Adipocyte (in vitro differentiated cells): ENCODE measurements at regions not wholly inside any gene's neighbourhood (a gene's known extent, or its start where the extent isn't known, plus 50 kb on each side); places are given as distances from the start of the nearest gene placed in this dataset.

Experiments used
- DNase-seq: peaks from one replicate; pipeline ENCODE4 v3.0.0-alpha.2; 2015; ENCODE audit warnings: low read depth
- H3K27me3 ChIP-seq: replicated peaks from 2 replicates; pipeline ENCODE4 v1.7.0; 2013; ENCODE audit warnings: mild to moderate bottlenecking, low read length, moderate library complexity; ENCODE audit not compliant: control insufficient read depth, insufficient read depth
- H3K36me3 ChIP-seq: 2 replicates; pipeline ENCODE4 v1.7.0; 2013; ENCODE audit warnings: low read length, mild to moderate bottlenecking, moderate library complexity; ENCODE audit not compliant: control insufficient read depth, insufficient read depth, severe bottlenecking
- H3K4me1 ChIP-seq: 2 replicates; pipeline ENCODE4 v1.7.0; 2013; ENCODE audit warnings: mild to moderate bottlenecking, low read length, moderate library complexity; ENCODE audit not compliant: control insufficient read depth, insufficient read depth
- H3K4me3 ChIP-seq: 2 replicates; pipeline ENCODE4 v1.7.0; 2013; ENCODE audit warnings: mild to moderate bottlenecking, low read length, moderate library complexity
- H3K9ac ChIP-seq: 2 replicates; pipeline ENCODE4 v1.7.0; 2013; ENCODE audit warnings: mild to moderate bottlenecking, low read length, moderate library complexity
- H3K9me3 ChIP-seq: 2 replicates; pipeline ENCODE4 v1.7.0; 2013; ENCODE audit warnings: mild to moderate bottlenecking, low read length, moderate library complexity; ENCODE audit not compliant: control insufficient read depth

DNA sequence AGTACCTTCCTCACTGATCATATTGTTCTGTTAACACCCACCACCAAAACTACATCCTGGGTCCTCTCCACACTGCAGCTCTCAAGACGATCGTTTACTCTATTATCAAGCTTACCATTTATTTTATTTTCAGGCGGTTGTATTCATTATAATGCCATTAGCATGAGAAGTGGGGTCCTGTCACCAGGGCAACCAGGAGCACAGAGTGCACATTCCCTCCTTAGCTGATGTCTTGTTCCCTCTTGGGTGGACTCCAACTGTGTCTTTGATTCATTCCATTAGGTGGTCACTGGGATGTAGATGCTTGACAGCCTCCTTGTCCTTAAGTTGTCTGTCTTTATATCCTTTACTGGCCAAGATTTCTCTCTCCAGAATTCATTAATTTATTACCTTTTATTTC lies 965.9 kb upstream of the EEF2KMT start:
- DNase-seq: no peak
- Histone ChIP-seq H3K4me1 (no peaks in the 10 kb centered on the region), H3K4me3 (no peak overlapping the region)

DNA sequence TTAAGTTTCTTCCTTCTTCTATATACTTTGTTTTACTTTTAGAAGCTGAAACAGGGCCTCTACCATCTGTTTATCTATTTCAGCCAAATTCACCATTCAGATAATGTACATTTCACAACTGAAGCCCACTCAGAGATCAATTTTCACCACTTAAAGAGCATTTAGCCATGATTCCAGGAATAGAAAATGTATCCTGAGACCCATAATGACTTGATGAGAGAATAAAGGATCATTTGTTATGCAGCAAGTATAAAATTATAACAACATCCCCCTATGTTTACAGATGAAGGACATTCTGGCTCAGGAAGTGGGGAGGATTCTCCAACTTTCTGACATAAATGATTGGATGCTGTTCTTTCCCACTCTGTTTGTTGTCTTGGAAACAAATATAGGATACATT lies 962.1 kb upstream of the EEF2KMT start:
- Histone ChIP-seq H3K9ac (no peak overlapping the region), H3K4me3 (no peak overlapping the region), H3K9me3 (peaks cover 3% of the 10 kb centered on the region), H3K27me3 (no peaks in the 10 kb centered on the region), H3K36me3 (no peaks in the 10 kb centered on the region), H3K4me1 (no peaks in the 10 kb centered on the region)
- DNase-seq: no peak

More for the DNA sequence above, 965.9 kb upstream of the EEF2KMT start:
- H3K9ac ChIP-seq: no peak overlapping the region
- H3K27me3 ChIP-seq: no peaks in the 10 kb centered on the region
- H3K36me3 ChIP-seq: no peaks in the 10 kb centered on the region
- H3K9me3 ChIP-seq: no peaks in the 10 kb centered on the region

DNA sequence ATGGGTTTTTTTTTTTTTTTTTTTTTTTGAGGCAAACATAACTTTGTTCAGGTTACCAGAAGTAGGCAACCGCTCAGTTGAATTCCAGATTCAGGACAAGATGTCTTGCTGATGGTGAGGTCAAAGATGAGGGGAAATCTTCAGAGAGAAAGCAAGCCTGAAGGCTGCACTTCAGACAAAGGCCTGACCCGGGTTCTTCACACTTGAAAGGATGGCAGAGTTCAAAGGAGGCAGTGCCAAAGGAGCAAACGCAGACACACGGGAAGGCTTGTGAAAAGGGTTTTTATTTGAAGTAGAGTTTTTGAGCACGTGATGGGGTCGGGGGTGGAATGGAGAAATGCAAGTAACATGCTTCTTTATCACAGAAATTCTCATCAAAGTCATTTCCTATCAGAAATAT lies 960.2 kb upstream of the EEF2KMT start:
- H3K4me3 ChIP-seq: no peak overlapping the region
- no peak overlapping the region for H3K9ac ChIP-seq
- no peaks in the 10 kb centered on the region for H3K4me1 ChIP-seq
- H3K27me3 ChIP-seq: no peaks in the 10 kb centered on the region
- H3K9me3 ChIP-seq: peaks cover 3% of the 10 kb centered on the region
- no peak for DNase-seq
- no peaks in the 10 kb centered on the region for H3K36me3 ChIP-seq

DNA sequence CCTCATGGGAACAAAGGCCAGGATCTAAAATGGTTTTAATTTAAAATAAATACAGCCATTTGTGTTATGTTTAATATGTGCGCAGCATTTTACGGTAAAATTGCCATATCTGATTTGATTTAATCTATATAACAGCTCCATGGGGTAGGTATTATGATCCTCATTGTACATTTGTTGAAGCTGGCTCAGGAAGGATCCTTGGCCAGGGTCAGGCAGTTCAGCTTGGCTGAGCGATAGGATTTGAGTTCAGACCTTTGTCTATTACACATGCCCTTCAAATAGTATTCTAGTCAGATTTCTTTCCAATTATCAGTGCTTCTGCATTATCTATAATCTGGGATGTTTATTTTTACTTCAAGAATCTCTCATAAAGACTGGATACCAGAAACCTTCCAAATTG lies 950.4 kb upstream of the EEF2KMT start:
- no peak for DNase-seq
- H3K9ac ChIP-seq: no peak overlapping the region
- H3K36me3 ChIP-seq: no peaks in the 10 kb centered on the region

DNA sequence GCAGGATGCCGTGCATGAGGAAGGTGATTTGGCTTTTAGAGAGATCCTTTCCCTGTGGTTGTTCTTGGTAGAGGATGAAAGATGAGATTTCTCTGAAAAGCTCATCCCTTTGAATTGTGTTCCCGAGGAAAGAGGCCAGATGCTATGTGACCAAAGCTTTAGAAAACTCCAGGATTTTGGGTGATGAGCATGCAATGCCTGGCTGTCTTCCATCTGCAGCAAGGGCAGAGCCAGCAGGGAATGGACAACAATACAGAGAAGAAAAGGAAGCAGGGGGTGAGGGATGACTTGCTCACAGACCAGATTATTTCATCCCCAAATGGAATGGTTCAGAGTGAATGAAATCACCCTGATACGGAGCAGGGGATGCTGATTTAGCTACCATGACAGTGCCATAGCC lies 949.7 kb upstream of the EEF2KMT start:
- Histone ChIP-seq H3K4me3 (no peak overlapping the region), H3K27me3 (no peaks in the 10 kb centered on the region), H3K36me3 (no peaks in the 10 kb centered on the region), H3K4me1 (no peaks in the 10 kb centered on the region), H3K9me3 (no peaks in the 10 kb centered on the region), H3K9ac (no peak overlapping the region)
- DNase-seq: no peak

More for the DNA sequence above, 950.4 kb upstream of the EEF2KMT start:
- no peaks in the 10 kb centered on the region for H3K4me1 ChIP-seq
- no peaks in the 10 kb centered on the region for H3K27me3 ChIP-seq
- no peaks in the 10 kb centered on the region for H3K9me3 ChIP-seq
- no peak overlapping the region for H3K4me3 ChIP-seq

DNA sequence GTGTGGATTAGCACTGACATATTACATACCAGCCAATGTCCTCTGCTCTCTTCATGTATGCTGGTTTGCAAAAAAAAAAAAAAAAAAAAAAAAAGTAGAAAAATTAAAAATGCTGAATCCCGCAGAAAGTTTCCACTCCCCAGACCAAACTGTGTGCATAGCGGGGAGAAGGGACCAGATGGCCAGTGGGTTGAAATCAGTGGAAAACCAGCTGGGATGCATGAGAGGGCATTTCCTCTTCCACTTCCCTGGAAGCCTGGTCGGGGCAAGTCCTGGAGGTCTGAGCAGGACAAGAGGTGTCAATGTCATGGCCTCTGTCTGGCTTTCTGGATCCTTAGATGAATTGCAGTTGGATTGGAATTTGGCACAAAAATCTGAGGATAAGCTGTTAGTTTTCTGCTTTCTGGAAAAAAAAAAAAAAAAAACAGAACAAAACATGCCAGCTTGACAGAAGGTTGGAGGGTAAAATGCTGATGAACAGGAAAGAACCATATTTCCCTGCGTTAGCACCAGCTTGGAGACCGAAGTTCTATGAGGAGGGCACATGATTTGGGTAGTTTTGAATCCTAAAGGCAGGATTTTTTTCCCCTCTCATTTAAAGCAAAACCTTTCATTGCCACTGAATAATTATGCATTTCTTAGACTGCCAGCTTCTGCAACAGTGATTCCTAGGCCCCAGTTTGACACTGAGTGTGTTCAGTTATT lies 941.5 kb upstream of the EEF2KMT start:
- H3K27me3 ChIP-seq: no peaks in the 10 kb centered on the region
- no peaks in the 10 kb centered on the region for H3K36me3 ChIP-seq
- DNase-seq: no peak
- no peak overlapping the region for H3K9ac ChIP-seq
- no peak overlapping the region for H3K4me3 ChIP-seq
- no peaks in the 10 kb centered on the region for H3K9me3 ChIP-seq
- H3K4me1 ChIP-seq: no peaks in the 10 kb centered on the region

DNA sequence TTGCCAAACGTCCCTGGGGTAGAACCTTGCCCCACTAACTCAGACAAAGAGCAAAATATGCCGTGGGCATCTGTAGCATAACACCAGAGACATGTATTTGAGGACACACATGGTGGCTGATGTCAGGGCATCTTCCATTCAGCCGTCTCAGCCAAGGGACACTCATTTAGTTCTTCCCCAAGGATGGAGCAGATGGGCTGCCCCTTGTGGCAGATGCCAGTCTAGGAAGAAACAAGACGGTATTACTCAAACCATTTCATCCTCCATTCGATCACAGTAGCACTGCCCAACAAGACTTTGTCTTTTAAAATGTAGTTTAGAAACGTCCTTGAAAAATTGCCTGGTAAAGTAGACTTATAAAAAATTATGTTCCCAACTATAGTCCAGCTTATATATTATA lies 937.6 kb upstream of the EEF2KMT start:
- DNase-seq: no peak
- Histone ChIP-seq H3K36me3 (no peaks in the 10 kb centered on the region), H3K9me3 (no peaks in the 10 kb centered on the region), H3K4me1 (no peaks in the 10 kb centered on the region), H3K4me3 (no peak overlapping the region), H3K27me3 (no peaks in the 10 kb centered on the region), H3K9ac (no peak overlapping the region)

DNA sequence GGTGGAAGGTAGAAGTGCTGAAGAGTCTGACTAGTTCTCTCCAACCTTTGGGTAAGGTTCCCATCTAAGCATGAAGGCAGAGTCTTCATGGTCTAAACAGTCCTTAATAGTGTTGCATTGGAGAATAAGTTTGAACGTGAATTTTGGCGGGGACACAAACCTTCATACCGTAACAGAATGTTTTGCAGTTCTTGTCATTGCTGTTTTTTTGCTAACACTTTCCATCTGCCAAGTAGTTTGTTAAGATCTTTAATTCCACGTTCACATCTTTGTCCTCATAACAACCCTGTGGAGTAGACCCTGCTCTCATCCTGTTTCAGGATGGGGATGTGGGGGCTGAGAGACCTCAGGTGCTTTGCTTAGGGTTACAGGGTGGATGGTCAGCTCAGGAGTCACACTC lies 936.9 kb upstream of the EEF2KMT start:
- H3K36me3 ChIP-seq: no peaks in the 10 kb centered on the region
- no peaks in the 10 kb centered on the region for H3K4me1 ChIP-seq
- H3K9me3 ChIP-seq: no peaks in the 10 kb centered on the region
- H3K4me3 ChIP-seq: no peak overlapping the region
- DNase-seq: no peak
- H3K27me3 ChIP-seq: no peaks in the 10 kb centered on the region
- no peak overlapping the region for H3K9ac ChIP-seq

DNA sequence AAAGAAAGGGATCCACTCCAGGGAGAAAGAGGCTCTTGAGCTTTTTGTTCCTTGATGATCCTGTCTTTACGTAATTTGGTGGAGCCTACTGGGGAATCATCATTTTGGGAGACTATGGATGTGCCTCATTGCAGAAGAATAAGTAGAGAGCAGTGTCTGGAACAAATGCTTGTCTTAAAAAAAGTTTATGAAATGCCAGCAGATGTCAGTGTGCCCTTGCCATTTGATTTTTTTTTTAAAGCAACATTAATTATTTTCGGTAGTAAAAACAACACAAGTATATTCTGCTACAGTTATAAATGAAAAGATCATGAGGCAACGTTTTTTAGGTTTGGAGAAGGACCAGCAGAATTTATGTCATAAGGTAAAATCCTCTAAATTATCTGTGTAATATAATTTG lies 934.8 kb upstream of the EEF2KMT start:
- Histone ChIP-seq H3K4me3 (no peak overlapping the region), H3K4me1 (no peaks in the 10 kb centered on the region), H3K36me3 (no peaks in the 10 kb centered on the region), H3K9me3 (no peaks in the 10 kb centered on the region), H3K27me3 (no peaks in the 10 kb centered on the region), H3K9ac (no peak overlapping the region)
- no peak for DNase-seq

DNA sequence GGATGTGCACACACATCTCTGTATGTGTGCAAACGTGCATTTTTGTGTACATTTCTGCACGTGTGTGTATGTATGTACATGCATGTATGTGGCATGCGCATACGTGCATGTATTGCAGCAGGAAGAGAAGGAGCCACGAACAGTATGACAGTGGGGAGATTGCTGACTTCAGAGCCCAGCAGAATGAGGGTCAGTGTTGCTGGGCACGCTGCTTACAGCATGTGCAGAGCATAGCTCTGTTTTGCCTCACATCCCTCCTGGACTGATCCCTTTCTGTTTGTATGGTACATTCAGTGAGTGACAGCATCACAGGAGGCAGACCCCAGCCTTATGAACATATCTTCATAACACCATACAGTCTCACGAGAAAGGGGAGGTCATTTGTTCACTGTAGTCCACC lies 934.0 kb upstream of the EEF2KMT start:
- Histone ChIP-seq H3K27me3 (no peaks in the 10 kb centered on the region), H3K4me1 (no peaks in the 10 kb centered on the region), H3K36me3 (no peaks in the 10 kb centered on the region), H3K4me3 (no peak overlapping the region), H3K9me3 (no peaks in the 10 kb centered on the region), H3K9ac (no peak overlapping the region)
- DNase-seq: no peak

DNA sequence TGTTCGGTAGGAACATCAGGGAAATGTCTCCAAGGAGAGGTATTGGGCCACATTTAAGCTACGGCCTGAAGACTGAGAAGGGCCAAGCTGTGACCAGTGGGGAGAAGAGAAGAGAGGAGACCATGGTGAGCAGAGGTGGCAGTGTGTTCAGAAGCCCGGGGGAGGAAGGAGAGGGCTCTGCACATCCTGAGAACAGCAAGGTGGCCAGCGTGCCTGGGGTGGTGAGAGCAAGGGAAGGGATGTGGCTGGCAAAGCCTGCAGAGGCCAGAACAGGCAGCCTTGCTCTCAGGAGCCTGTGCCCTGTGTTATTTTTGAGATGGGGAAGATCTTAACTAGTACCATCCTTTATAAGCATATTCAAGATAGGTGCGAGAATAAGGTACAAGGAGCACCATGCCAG lies 933.5 kb upstream of the EEF2KMT start:
- Histone ChIP-seq H3K27me3 (no peaks in the 10 kb centered on the region), H3K9ac (no peak overlapping the region), H3K36me3 (no peaks in the 10 kb centered on the region), H3K4me1 (no peaks in the 10 kb centered on the region), H3K9me3 (no peaks in the 10 kb centered on the region), H3K4me3 (no peak overlapping the region)
- no peak for DNase-seq

DNA sequence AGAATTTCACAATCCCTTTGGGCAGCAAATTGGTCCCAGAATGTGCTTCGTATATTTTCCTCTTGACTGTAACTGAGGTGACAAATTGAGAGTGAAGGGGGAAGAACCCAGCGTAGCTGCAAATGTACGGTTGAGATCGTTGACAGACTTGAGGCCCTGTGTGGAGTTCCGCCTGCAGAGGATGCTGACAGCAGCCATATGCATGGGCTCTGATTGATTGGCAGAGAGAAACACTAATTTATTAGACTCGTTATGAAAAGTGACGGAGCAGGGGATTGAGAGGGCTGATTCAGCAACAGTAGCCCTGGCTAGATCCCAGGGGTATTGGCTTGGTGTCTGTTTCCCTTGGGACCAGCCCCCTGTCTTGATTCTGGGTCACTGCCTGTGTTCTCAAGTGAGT lies 930.1 kb upstream of the EEF2KMT start:
- DNase-seq: no peak
- no peaks in the 10 kb centered on the region for H3K4me1 ChIP-seq
- H3K9me3 ChIP-seq: no peaks in the 10 kb centered on the region
- H3K36me3 ChIP-seq: no peaks in the 10 kb centered on the region
- H3K9ac ChIP-seq: no peak overlapping the region
- H3K27me3 ChIP-seq: no peaks in the 10 kb centered on the region
- H3K4me3 ChIP-seq: no peak overlapping the region
